GM21717 (cell line): ENCODE measurements at regions not wholly inside any gene's neighbourhood (a gene's known extent, or its start where the extent isn't known, plus 50 kb on each side); places are given as distances from the start of the nearest gene placed in this dataset.

ENCODE experiments used
- ATAC-seq: cut with Tn5 transposase; IDR thresholded peaks from one replicate; pipeline ENCODE4 v1.9.1; 2021; ENCODE audit warnings: mild to moderate bottlenecking, moderate library complexity; ENCODE audit not compliant: unreplicated experiment

DNA sequence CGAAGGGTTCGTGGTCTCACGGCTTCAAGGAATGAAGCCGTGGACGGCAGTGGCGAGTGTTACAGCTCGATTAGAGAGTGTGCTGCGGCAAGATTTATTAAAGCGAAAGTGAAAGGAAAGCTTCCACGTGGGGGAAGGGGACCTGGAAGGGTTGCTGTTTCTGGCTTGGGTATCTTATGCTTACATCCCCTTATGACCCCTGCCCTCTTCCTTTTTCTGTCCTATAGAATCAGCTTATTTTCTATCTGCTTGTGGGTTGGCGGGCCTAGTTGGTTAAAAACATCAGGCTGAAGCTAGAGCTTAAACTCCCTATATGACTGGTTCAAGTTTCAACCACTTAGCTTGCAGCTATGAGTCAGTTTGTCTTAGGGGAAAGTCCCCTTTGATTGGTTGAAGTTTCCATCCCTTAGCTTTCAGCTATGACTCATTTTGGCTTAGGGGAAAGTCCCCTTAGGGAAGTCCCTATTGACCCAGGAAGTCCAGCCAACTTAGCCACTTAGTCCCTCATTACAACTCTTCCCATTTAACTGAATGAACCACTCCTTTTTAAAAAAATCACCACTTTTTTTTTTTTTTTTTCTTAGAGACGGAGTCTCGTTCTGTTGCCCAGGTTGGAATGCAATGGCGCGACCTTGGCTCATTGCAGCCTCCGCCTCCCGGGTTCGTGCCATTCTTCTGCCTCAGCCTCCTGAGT is 1494.7 kb upstream of the TMEM132C start:
- peak; percentile 85 for ATAC-seq

DNA sequence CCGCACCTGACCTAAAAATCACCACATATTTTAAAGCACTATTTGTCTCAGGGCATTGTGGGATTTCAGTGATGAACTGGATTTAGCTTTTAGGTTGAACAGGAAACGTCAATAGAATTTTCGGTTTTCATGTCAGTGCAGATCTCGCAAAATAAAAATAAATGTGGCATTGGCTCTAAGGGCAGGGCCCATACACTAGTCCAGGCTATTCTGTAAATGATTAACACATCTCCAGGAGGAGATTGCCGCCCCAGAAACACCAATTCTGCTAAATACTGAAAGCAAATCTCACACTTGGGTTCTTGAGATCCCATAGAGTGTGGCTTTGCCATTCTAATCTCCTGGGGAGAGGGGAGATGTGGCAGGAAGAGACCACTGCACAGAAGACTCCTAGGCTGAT is 1494.0 kb upstream of the TMEM132C start:
- no peak for ATAC-seq

DNA sequence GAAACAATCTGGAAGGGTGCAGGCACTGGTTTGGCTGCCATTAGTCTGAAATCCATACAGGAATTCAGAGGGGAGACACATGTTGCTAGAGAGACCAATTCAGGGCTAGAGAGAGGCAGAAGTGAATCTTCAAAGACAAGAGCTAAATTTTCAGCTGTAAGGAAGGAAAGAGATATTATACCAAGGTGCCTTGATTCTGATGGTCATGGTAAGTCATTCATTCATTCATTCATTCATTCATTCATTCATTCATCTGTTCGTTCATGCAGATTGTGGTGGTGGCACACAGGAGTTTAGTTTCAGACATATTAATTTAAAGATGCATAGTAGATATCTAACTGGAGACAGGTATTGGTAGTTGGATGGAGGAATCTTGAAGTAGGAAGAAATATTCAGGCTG is 1493.5 kb upstream of the TMEM132C start:
- no peak for ATAC-seq

DNA sequence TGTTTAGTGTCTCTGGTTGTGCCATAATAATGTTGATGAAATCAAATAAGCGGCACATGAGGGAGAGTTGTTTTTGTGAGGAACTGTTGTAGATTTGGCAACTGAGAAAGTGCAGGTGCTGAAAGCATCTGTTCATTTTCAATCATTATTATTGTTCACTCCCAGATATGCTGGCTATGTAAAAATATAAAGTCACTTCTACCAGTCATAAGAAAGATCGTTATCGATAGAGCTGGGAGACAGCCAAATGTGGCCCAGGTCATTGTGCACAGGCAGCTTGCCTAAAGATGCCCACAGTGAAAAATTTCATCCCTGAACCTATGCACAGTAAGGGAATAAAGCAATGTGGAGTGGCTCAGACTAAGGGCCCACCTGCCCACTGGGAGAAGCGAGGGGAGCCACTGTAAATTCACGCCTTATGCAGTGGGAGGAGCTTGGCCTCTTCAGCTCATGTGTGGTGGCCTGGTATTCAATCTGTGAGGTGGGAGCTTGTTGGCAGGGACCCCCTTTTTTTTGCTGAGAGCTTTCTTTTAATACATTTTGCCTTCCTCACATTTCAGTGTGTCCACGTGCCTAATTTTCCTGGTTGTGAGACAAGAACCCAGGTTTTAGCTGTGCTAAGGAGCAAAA is 1490.8 kb upstream of the TMEM132C start:
- no peak for ATAC-seq

DNA sequence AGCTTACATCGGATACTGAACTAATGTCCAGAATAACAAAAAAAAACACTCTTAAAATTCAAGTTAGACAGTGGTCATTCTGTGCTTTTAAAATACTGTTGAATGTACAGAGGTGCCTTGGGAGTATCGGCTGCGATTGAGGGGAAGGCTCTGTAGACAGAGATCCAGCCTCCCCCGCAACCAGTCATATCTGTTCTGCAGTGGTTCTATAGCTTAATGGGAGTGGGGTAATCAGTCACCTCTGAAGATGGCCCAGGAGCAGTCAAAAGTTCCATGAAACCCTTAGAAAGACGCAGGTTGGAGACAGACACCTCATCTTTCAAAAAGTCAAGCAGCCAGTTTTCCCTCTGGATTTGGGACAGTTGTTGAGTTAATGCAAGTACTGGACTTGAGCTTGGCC is 1486.6 kb upstream of the TMEM132C start:
- ATAC-seq = no peak

DNA sequence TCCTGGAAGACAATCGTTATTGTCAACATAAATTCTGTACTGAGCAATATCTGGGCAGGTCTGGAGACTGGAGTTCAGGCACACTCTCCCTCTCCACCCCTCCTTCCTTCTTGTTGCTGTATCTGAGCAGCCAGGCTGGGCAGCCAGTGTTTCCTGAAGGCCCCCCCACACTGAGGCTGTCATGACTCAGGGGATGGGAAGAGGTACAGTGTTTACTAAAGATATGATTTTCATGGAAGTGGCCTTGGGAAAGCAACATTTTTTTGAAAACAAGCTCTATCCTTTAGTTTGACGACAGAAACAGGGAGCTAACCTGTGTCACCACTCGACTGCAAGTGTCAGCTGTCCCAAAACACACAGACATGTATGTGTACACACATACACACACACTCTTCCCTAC is 1485.4 kb upstream of the TMEM132C start:
- no peak for ATAC-seq

DNA sequence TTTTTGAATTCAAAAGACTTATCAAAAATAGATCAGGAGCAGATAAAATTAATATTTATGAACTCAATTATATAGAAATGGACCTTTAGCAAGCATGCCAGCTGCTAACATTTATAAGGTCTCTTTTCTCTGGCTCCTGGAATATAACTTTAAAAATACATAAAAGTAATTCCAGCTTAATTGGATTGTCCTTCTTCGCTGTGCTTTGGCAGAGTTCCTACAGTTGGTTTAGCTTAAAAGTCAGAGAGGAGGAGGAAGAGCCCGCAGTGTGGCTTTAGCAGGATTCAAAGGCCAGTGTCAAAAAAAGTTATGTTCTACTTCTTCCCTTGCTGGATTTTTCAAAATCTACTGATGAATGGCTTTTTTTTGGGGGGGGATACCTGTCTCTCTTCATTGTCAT is 1484.9 kb upstream of the TMEM132C start:
- no peak for ATAC-seq

DNA sequence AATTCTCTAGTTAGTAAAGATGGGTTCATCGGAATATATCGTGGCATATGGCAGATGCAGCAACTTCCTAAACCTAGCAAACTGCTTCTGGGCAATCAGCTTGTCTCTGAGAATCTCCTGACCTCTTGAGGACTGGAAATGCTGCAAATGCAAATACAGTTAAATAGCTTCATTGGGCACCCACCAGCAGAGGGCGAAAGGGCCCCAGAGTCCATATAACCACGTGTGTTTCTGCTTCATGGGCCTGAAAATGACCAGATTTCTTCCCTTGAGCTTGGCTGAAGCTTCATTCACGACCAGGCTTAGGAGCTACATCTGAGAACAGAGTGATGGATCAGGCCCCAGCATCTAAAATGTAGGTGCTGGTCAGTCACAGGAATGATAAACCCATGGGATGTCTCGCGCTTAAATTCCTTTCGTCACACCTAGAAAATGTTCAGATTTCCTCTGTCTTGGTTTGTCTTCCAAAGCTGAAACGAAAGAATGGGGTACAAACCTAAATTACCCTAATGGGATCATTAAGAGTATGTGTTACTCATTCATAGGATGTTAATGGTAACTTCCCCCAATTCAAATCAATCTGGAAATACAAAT is 1482.5 kb upstream of the TMEM132C start:
- ATAC-seq = no peak

DNA sequence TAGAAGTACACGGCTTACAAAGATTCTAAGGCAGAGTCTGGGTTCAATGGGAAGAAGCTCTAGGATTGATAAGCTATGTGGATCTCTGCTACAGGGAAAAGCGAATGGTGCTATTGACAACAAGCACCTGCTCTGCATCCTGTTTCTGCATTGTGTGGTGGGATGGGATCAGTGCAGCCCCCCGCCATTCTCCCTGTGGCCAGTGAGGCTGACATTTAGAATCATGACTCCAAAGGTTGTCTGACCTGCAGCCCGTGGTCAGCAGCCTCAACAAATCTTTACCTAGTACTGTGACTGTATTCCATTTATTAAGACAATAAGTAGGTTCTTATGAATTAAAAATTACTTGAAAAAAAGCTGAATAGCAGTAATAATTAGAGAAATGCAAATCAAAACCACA is 1477.0 kb upstream of the TMEM132C start:
- no peak for ATAC-seq

DNA sequence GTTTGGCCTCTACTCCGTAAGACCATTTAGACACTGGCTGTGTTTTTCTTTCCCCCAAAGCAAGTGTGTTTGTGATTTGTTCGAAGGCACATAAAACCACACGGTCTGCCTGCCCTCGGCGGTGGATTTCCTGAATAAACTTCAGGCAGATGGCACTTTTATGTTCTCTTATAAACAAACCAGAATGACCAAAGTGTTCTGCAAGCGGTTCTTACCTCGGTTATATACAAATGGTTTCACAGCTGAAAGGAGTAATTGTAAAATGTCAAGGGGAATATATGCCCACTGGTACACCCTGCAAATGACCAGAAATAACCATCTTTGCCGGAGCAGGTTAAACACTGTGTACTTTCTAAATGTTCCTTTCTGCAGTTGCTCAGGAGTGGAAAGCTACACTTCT is 1475.8 kb upstream of the TMEM132C start:
- no peak for ATAC-seq

DNA sequence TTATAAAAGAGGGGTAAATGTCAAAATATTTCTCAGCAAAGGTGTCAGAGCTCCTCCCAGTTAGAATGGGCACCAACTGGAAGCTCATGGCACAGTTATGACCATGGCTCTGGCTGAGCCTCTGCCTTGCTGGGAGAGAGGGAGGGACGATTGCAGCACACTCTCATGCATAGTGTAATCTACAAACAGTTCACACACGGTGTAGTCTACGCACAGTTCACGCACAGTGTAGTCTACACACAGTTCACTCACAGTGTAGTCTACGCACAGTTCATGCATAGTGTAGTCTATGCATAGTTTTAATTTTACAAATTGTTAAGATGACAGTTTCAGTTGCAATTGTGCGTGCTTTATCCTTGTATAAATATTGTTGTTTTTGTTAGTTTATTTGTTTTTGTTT is 1474.6 kb upstream of the TMEM132C start:
- no peak for ATAC-seq

DNA sequence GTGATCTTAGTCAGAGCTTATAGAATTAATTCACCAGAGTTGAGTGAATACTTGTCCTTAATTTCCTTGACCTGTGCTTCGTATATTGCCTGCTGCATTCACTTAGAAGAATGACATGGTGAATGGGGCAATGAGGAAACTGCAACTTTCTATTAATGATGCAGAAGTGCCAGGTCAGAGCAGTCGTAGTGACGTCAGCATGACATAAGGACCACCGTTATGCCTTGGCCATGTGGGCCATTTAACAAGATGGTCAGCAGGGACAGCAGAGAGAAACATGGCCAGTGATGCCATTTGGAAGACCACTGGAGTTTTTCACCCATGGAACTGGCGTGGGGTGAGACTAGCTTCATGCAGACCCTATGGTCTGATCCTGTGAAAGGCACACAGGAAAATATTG is 1469.4 kb upstream of the TMEM132C start:
- ATAC-seq = no peak

DNA sequence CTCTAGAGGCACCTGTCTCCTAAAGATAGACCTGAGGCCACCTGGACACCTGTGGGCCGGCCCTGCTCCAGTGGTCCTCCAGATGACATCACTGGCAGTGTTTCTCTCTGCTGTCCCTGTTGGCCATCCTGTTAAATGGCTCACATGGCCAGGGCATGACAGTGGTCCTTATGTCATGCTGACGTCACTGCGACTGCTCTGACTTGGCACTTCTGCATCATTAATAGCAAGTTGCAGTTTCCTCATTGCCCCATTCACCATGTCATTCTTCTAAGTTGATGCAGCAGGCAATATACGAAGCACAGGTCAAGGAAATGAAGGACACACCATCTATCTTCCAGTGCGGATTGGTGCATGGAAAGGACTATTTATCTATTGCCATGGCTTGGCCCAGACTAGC is 1468.5 kb upstream of the TMEM132C start:
- ATAC-seq = no peak

DNA sequence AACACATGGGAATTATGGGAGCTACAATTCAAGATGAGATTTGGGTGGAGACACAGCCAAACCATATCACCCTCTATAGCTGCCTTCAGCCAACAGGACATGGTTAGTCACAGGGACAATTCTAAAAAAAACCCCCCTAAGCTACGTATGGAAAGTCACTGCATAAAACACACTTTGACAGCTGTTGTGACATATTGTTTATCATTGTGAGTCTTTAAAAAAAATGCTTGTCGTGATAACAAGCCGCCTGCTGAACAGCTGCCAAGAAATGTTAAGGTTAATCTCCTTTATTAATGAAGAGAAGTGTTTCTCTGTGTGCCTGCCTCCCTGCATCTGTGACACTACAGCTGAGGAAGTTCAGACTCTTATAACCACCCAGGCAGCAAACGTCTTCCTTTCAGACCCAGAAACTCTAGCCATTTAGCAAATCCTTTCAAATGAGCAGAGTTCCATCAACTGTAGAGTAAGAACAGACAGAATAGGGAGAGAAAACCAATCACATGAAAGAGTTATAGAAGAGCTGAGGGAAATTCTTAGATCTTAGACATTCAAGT is 1459.6 kb upstream of the TMEM132C start:
- no peak for ATAC-seq

DNA sequence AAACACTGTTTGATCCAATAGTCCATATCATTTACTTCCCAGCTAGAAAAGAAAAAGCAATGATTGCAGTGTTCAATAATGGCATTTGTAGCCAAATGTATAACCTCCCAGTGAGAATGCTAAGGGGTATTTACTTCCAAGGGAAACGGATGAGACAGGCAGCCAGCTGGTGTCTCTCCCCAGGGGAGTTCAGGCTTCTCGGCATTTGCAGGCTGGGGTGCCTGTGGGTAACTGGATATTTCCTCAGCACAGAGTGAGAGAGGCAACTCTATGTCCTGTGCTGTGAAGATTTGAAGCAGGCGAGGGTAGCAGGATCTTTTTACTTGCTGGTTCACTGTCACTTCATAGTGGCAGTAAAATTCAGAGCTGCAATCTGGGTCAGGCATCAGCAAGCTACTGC is 1455.6 kb upstream of the TMEM132C start:
- ATAC-seq = no peak

DNA sequence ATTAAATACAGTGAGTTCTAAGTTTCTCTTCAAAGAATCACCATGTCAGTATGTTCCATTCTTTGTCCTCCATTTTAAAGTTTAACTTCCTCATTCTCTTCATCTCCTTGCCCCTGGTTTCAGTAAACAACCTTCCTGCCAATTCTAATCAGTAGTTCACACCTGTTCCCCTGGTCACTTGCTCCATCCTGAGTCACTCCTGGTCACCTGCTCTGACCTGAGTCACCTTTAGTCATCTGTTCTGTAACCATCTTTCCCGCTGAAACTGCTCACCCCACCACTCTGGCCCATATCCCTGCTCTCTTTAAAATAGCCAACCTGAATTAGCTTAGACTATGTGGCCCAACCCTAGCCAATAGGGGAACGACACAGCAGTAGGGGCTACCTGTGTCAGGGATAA is 1447.4 kb upstream of the TMEM132C start:
- no peak for ATAC-seq

DNA sequence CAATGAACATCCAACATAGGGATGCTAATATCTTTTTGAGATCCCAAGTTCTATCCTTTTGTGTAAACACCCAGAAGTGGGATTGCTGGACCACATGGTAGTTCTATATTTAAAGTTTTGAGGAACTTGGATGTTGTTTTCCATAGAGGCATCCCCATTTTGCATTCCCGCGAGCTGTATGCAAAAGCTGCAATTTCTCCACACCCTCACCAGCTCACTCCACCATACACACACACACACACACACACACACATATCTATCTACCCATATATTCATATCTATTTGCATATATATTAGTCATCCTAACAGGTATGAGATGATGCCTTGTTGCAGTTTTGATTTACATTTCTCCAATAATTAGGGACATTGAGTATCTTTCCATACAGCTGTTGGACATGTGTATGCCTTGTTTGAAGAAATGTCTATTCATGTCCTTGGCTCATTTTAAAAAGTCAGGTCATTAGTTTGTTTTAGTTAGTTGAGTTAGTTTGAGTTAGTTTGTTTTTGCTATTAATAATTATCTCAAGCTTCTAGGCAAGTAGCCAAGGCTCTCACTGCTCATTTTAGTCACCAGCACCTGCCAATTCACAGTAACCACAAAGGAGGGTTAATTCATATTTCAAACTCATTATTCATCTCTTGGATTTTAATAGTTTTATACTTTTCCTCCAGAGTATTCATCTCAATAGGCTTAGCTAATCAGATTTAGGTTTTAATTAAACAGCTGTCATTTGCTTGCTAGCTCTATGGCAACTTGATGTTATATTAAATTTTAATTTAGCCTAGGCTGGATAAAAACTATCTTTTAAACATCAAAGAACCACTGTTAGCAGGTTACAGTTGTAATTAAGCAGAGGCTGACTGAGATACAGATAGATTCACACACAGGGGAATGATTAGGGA is 1435.9 kb upstream of the TMEM132C start:
- no peak for ATAC-seq

DNA sequence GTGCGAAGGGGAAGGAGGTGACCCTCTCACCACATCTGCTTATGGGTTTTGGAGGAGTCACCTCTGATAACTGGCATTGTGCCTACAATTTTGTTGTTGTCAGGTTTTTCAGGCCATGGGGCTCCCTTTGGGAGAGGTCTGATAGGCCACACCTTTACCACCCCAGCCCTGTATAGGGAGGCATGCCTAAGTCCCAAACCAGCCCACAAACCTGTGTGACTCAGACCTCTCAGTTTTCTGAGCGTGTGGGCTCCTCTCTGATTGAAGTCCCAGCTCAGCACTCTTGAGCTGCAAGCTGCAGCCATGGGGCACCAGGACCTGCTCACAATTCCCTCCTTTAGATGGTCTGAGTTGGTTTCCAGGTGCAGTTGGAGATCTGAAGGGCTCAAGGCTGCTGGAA is 1429.3 kb upstream of the TMEM132C start:
- ATAC-seq = no peak

DNA sequence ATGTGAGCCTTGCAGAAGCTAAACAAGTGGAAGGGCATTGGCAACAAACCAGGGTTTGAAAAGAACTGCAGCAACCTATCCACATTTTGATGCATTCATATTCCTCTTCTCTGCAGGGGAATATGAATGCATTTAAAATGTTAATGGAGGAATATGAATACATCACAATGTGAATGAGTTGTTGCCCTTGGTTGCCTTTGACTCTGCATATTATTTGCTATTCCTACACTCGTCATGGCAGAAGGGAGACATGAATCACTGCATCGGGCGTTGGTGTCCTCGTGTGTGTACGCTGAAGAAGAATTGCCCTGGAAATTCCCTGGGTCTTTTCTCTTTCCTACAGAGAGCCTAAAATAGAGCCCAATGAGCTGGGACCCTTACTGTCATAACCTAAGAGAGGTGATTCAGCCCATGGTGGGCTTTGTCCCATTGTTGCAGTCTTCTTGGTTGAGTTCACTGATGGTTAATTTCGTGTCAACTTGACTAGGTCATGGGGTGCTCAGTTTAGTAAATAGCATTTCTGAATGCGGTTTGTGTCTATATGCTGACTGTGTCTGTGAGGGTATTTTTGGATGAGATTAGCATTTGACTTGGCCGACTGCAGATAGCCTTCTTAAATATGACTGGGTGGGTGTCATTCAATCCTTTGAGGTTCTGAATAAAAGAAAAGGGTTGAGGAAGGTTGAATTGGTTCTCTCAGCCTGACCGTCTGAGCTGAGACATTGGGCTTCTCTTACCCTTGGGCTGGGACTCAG is 1422.9 kb upstream of the TMEM132C start:
- no peak for ATAC-seq

DNA sequence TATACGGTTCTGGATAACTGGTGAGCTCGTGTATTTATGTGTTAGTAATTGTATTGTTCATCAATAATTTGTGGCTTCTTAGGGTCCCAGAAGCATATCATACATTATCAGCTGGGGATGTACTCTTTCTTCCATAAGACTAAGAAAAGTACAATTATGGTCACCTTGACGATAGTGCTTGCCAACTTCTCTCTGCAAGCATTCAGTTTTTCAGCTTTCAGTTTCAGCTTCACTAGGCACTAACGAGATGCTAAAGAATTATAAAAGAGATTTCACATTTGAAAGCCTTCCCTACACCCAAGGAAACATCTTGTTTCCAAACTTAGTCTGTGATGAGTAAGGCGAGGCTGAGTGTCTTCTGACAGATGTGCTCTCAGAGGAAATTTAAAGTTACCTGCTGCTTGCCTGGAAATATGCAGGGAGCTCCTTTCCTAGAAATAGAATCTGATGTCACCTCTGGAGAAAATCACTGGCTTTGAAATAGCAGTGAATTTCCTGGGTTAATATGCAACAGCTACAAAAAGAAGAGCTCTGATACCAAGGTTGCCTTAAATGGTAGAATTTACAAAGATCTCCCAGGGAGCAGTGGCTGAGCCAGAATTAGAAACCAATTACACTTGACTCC is 1419.9 kb upstream of the TMEM132C start:
- ATAC-seq = no peak
